ENCODE measurements at regions not wholly inside any gene's neighbourhood (a gene's known extent, or its start where the extent isn't known, plus 50 kb on each side); places are given as distances from the start of the nearest gene placed in this dataset.

- no peak for DNase-seq
These were observed 93.0 kb downstream of the PPP1R3A start for GRCh38 chr7:113825832-113826231.

GRCh38 chr7:113824117-113824823 is 94.5 kb downstream of the PPP1R3A start:
- DNase-seq, result no peak

GRCh38 chr7:113819474-113819873 is 99.3 kb downstream of the PPP1R3A start:
- no peak for DNase-seq

GRCh38 chr7:113816639-113817038 is 102.2 kb downstream of the PPP1R3A start:
- DNase-seq, result no peak

- DNase-seq, result no peak
These were observed 105.3 kb downstream of the PPP1R3A start for GRCh38 chr7:113813471-113813870.

- DNase-seq, result no peak
These were observed 106.1 kb downstream of the PPP1R3A start for GRCh38 chr7:113812591-113813255.

GRCh38 chr7:113810080-113810744 is 108.6 kb downstream of the PPP1R3A start:
- no peak for DNase-seq

- DNase-seq, result no peak
These were observed 109.2 kb downstream of the PPP1R3A start for GRCh38 chr7:113809581-113809980.

- DNase-seq, result no peak
These were observed 112.0 kb downstream of the PPP1R3A start for GRCh38 chr7:113806633-113807327.

GRCh38 chr7:113805976-113806375 is 112.8 kb downstream of the PPP1R3A start:
- no peak for DNase-seq

GRCh38 chr7:113804475-113805095 is 114.2 kb downstream of the PPP1R3A start:
- DNase-seq, result no peak

GRCh38 chr7:113801751-113802150 is 117.1 kb downstream of the PPP1R3A start:
- no peak for DNase-seq

- no peak for DNase-seq
These were observed 118.0 kb downstream of the PPP1R3A start for GRCh38 chr7:113800826-113801225.

GRCh38 chr7:113799896-113800295 is 118.9 kb downstream of the PPP1R3A start:
- no peak for DNase-seq

GRCh38 chr7:113797420-113798010 is 121.3 kb downstream of the PPP1R3A start:
- no peak for DNase-seq

GRCh38 chr7:113796557-113796956 is 122.3 kb downstream of the PPP1R3A start:
- DNase-seq, result no peak

GRCh38 chr7:113794573-113794972 is 124.2 kb downstream of the PPP1R3A start:
- DNase-seq, result no peak

GRCh38 chr7:113793171-113793570 is 125.6 kb downstream of the PPP1R3A start:
- DNase-seq, result no peak

GRCh38 chr7:113790025-113790424 is 128.8 kb downstream of the PPP1R3A start:
- DNase-seq, result no peak

GRCh38 chr7:113787106-113787505 is 131.7 kb downstream of the PPP1R3A start:
- no peak for DNase-seq

GRCh38 chr7:113784956-113785355 is 133.9 kb downstream of the PPP1R3A start:
- DNase-seq, result no peak

- no peak for DNase-seq
These were observed 134.5 kb downstream of the PPP1R3A start for GRCh38 chr7:113784316-113784715.

Data from hippocampal formation (tissue), 2 donors.